GM23338 (cell line): ENCODE measurements at regions not wholly inside any gene's neighbourhood (a gene's known extent, or its start where the extent isn't known, plus 50 kb on each side); places are given as distances from the start of the nearest gene placed in this dataset.

ENCODE experiments used
- POLR2AphosphoS5 ChIP-seq: IDR thresholded peaks from 2 replicates; pipeline ENCODE4 v1.6.1; 2016; ENCODE audit warnings: antibody characterized with exemption, low read depth
- TF ChIP-seq, protein P1 (sequence below), 2 experiments: fragments of 200-600 bp in 1 of 2; sonication (generic) in 1 of 2; conservative IDR thresholded peaks; 2 replicates each; pipeline versions ENCODE4 v1.5.1 to v1.6.1; 2016 to 2017; ENCODE audit warnings: antibody characterized with exemption in 2 of 2, low read depth in 2 of 2, mild to moderate bottlenecking in 2 of 2, moderate library complexity in 1 of 2

DNA sequence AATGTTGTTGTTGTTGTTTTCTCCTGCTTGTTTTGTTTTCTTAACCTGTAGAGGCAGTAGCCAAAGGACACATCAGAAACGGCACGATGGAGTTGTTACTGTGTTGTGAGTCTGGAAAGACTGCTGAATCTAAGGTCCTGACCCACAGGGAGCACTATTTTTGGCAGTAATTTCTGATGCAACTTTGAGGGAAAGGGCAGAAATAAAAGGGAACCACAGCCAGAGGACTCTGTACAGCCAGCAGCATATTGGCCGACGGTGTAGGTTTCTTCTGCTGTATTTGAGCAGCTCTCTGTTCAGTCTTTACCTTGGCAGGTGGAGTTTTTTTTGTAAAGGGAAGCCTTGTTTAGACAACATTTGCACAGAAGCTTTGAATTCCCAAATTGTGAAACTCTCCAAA is 203.0 kb upstream of the GPR101 start:
- TF ChIP-seq POLR2AphosphoS5, result no peak
- TF ChIP-seq, protein P1, sequence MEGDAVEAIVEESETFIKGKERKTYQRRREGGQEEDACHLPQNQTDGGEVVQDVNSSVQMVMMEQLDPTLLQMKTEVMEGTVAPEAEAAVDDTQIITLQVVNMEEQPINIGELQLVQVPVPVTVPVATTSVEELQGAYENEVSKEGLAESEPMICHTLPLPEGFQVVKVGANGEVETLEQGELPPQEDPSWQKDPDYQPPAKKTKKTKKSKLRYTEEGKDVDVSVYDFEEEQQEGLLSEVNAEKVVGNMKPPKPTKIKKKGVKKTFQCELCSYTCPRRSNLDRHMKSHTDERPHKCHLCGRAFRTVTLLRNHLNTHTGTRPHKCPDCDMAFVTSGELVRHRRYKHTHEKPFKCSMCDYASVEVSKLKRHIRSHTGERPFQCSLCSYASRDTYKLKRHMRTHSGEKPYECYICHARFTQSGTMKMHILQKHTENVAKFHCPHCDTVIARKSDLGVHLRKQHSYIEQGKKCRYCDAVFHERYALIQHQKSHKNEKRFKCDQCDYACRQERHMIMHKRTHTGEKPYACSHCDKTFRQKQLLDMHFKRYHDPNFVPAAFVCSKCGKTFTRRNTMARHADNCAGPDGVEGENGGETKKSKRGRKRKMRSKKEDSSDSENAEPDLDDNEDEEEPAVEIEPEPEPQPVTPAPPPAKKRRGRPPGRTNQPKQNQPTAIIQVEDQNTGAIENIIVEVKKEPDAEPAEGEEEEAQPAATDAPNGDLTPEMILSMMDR (conservative IDR thresholded peaks at IDR 0.05; ENCODE audit: low read depth in 2 of 2), result no peak
